ENCODE measurements at regions not wholly inside any gene's neighbourhood (a gene's known extent, or its start where the extent isn't known, plus 50 kb on each side); places are given as distances from the start of the nearest gene placed in this dataset.

DNA sequence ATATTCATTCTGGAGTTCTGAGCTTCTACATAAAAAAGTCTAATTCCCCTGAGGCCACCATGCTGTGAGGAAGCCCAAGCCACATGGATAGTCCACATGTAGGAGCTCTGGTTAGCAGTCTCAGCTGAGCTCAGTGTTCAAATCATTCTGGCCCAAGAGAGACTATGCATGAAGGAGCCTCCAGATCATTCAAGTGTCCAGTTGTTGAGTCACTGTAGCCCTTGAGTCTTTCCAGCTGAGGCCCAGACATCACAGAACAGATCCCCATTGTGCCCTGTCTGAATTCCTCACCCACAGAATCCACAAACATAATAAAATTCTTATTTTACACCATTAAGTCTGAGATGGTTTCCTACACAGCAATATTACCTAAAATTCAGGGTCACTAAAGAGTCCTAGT is 107.0 kb upstream of the NGF start:
- TF ChIP-seq POLR2AphosphoS5 (IDR thresholded peaks at IDR 0.05; ENCODE audit: borderline replicate concordance, low read depth, low read length): no peak
- no peak for TF ChIP-seq FOXP2 (optimal IDR thresholded peaks at IDR 0.05; ENCODE audit: control extremely low read depth, extremely low read length, insufficient read depth)
- TF ChIP-seq EZH2 (IDR thresholded peaks at IDR 0.05): no peak
